Peyer's patch (tissue), 4 donors: ENCODE measurements at regions not wholly inside any gene's neighbourhood (a gene's known extent, or its start where the extent isn't known, plus 50 kb on each side); places are given as distances from the start of the nearest gene placed in this dataset.

Experiments used
- CTCF ChIP-seq, 6 experiments: fragments of 450-650 bp in 4 of 6; fragments of 200-600 bp in 2 of 6; sonication (generic) in 1 of 6; IDR thresholded peaks; one replicate each; pipeline ENCODE4 v1.5.1; 2017 to 2019; ENCODE audit warnings: antibody characterized with exemption in 6 of 6, mild to moderate bottlenecking in 3 of 6, moderate library complexity in 1 of 6
- POLR2A ChIP-seq, 2 donors: fragments of 450-650 bp; IDR thresholded peaks; one replicate each; pipeline ENCODE4 v1.5.1; 2017; ENCODE audit warnings: antibody characterized with exemption in 2 of 2, mild to moderate bottlenecking in 2 of 2, moderate library complexity in 2 of 2

- TF ChIP-seq CTCF (IDR thresholded peaks at IDR 0.05) (no peak), POLR2A (IDR thresholded peaks at IDR 0.05) (no peak)
These were observed 469.3 kb downstream of the CDH26 start for GRCh38 chr20:60427516-60427915.
